Activated T-helper 17 cell treated with anti-CD3 and anti-CD28 coated beads, Interleukin-2, amount 50 U/mL, for 72 hours (primary cell): ENCODE measurements at regions not wholly inside any gene's neighbourhood (a gene's known extent, or its start where the extent isn't known, plus 50 kb on each side); places are given as distances from the start of the nearest gene placed in this dataset.

Experiments used
- ATAC-seq: fragments of 150-1000 bp; cut with Tn5 transposase; replicated peaks from 2 replicates; pipeline ENCODE4 v1.10.0; 2021; ENCODE audit warnings: mild to moderate bottlenecking, moderate library complexity
- H3K27ac Mint-ChIP-seq: one replicate; pipeline ENCODE4 v1.8.0; 2022; ENCODE audit warnings: mixed read lengths
- H3K27me3 Mint-ChIP-seq: one replicate; pipeline ENCODE4 v1.8.0; 2022; ENCODE audit warnings: mixed read lengths
- H3K36me3 Mint-ChIP-seq: one replicate; pipeline ENCODE4 v1.8.0; 2022; ENCODE audit warnings: low read depth, mild to moderate bottlenecking, mixed read lengths
- H3K4me1 Mint-ChIP-seq: one replicate; pipeline ENCODE4 v1.8.0; 2022; ENCODE audit warnings: mixed read lengths
- H3K4me3 Mint-ChIP-seq: one replicate; pipeline ENCODE4 v1.8.0; 2022; ENCODE audit warnings: mild to moderate bottlenecking, mixed read lengths
- H3K9me3 Mint-ChIP-seq: one replicate; pipeline ENCODE4 v1.8.0; 2022; ENCODE audit warnings: mixed read lengths

DNA sequence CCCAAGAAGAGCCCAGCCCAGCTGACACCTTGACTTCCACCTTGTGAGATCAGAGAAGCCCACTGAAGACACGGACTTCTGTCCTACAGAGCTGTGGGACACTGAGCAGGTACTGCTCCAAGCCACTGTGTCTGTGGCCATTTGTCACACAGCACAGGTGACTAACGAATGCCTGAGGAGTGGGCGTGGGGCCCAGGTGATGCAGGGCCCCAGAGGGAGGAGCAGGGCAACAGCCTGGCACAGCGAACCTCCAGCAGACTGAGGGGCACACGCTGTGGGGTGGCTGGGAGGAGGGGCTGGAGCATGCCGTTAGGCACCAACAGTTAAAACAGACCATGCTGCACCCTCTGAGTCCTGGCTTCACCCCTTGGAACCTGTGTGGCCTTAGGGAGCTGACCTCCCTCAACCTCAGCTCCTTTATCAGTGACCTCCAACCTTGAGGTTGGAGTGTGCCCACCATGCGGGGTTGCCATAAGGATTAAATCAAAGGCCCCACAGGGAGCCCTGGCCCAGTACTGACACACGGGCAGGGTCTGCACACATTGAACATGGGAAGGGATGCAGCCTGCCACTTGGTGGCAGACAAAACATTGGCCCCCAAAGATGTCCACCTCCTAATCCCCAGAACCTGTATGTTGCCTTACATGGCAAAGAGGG, 119.9 kb upstream of the CST7 start:
- Mint-ChIP-seq H3K36me3 (no peaks in the 10 kb centered on the region), H3K27ac (no peak overlapping the region), H3K4me3 (no peak overlapping the region), H3K27me3 (no peaks in the 10 kb centered on the region), H3K9me3 (no peaks in the 10 kb centered on the region), H3K4me1 (no peaks in the 10 kb centered on the region)
- no peak for ATAC-seq

DNA sequence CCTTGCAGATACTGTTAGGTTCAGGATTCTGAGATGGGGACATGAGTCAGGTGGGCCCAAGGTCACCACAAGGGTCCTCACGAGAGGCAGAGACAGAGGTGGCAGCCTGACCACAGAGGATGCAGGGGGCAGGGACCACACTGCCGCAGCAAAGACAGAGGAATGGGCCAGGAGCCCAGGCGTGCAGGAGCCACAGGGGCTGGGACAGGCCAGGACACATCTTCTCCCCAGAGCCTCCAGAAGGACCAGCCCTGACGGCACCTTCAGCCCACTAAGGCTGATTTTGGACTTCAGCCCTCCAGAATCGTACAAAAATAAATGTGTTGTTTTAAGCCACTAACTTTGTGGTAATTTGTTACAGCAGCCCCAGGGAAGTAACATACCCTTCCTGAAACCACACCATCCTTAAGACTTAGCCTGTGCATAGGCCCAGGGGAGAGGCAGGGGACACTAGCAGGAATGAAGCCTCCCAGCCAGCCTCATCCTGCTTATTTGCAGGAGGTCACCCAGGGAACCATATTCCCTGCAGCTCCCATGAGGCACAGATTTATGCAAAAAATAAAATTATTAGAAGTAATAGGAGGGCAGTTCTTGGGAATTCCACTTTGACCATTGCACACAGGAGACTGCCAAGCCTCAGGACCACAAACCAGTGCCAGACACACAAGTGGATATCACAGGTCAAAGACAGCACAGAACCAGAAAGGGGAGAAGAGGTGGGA, 119.3 kb upstream of the CST7 start:
- no peaks in the 10 kb centered on the region for H3K9me3 Mint-ChIP-seq
- no peaks in the 10 kb centered on the region for H3K36me3 Mint-ChIP-seq
- no peak overlapping the region for H3K27ac Mint-ChIP-seq
- H3K4me3 Mint-ChIP-seq = no peak overlapping the region
- H3K4me1 Mint-ChIP-seq = no peaks in the 10 kb centered on the region
- ATAC-seq = no peak
- no peaks in the 10 kb centered on the region for H3K27me3 Mint-ChIP-seq

GRCh38 chr20:24830649-24831048, 118.4 kb upstream of the CST7 start:
- Mint-ChIP-seq H3K27me3 (no peaks in the 10 kb centered on the region), H3K27ac (no peak overlapping the region), H3K4me1 (no peaks in the 10 kb centered on the region), H3K4me3 (no peak overlapping the region), H3K9me3 (no peaks in the 10 kb centered on the region), H3K36me3 (no peaks in the 10 kb centered on the region)
- ATAC-seq = no peak

GRCh38 chr20:24831232-24831631, 117.8 kb upstream of the CST7 start:
- Mint-ChIP-seq H3K9me3 (no peaks in the 10 kb centered on the region), H3K4me3 (no peak overlapping the region)
- no peak for ATAC-seq

DNA sequence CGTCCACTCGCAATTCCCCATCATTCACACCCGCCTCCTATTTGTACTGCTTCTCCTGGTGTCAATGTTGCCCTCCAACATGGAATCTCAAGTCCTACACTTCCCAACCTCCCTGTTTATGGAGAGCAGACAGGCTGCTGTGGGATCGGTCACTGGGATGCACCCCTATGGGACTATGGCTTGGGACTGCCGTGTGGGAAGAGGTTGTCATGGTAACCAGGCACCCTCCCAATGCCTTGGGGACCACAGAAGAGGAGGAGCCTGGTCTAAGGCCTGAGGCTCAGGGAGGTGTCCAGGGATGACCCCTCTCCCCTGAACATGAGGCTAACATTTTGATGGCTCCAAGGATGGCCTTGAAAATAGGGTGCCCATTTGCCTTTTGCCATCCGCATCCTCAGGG, 116.6 kb upstream of the CST7 start:
- no peaks in the 10 kb centered on the region for H3K4me1 Mint-ChIP-seq
- H3K36me3 Mint-ChIP-seq = no peaks in the 10 kb centered on the region

More at GRCh38 chr20:24831232-24831631, 117.8 kb upstream of the CST7 start:
- Mint-ChIP-seq H3K4me1 (no peaks in the 10 kb centered on the region), H3K27ac (no peak overlapping the region), H3K36me3 (no peaks in the 10 kb centered on the region), H3K27me3 (peaks cover 3% of the 10 kb centered on the region)

GRCh38 chr20:24833592-24833991, 115.5 kb upstream of the CST7 start:
- no peaks in the 10 kb centered on the region for H3K9me3 Mint-ChIP-seq

More for the DNA sequence above, 116.6 kb upstream of the CST7 start:
- no peak overlapping the region for H3K4me3 Mint-ChIP-seq
- no peak for ATAC-seq
- no peak overlapping the region for H3K27ac Mint-ChIP-seq
- H3K27me3 Mint-ChIP-seq = peaks cover 4% of the 10 kb centered on the region
- no peaks in the 10 kb centered on the region for H3K9me3 Mint-ChIP-seq

GRCh38 chr20:24834310-24834709, 114.8 kb upstream of the CST7 start:
- Mint-ChIP-seq H3K36me3 (no peaks in the 10 kb centered on the region), H3K9me3 (no peaks in the 10 kb centered on the region), H3K27me3 (peaks cover 10% of the 10 kb centered on the region), H3K27ac (no peak overlapping the region), H3K4me1 (peaks cover 4% of the 10 kb centered on the region), H3K4me3 (no peak overlapping the region)
- ATAC-seq = no peak

More at GRCh38 chr20:24833592-24833991, 115.5 kb upstream of the CST7 start:
- H3K27me3 Mint-ChIP-seq = peaks cover 6% of the 10 kb centered on the region
- H3K27ac Mint-ChIP-seq = no peak overlapping the region
- no peak overlapping the region for H3K4me3 Mint-ChIP-seq
- H3K36me3 Mint-ChIP-seq = no peaks in the 10 kb centered on the region
- no peak for ATAC-seq
- H3K4me1 Mint-ChIP-seq = no peaks in the 10 kb centered on the region

- H3K27ac Mint-ChIP-seq = no peak overlapping the region
- no peaks in the 10 kb centered on the region for H3K9me3 Mint-ChIP-seq
- peaks cover 15% of the 10 kb centered on the region for H3K27me3 Mint-ChIP-seq
- peaks cover 6% of the 10 kb centered on the region for H3K4me1 Mint-ChIP-seq
- no peak for ATAC-seq
- no peak overlapping the region for H3K4me3 Mint-ChIP-seq
- H3K36me3 Mint-ChIP-seq = no peaks in the 10 kb centered on the region
These were observed 113.9 kb upstream of the CST7 start for GRCh38 chr20:24835195-24835594.

DNA sequence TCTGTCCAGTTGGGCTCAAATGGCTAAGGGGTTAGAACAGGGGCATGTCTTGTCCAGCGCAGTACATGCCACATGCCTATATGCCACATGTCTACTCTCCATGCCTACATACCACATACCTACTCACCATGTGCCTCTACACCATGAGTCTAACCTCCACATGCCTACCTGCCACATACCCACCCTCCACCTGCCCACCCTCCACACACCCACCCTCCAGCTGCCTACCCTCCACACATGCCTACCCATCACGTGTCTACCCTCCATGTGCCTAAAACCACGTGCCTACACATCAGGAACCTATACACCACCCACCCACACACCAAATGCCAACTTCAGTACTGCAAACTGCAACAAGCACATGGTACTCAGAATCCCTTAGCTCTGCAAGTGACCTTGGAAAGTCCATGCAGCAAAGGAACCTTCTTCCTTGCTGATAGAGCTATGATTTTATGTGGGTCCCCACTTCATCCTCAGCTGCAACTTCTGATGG, 113.0 kb upstream of the CST7 start:
- Mint-ChIP-seq H3K27ac (no peak overlapping the region), H3K27me3 (peaks cover 17% of the 10 kb centered on the region), H3K4me1 (peaks cover 6% of the 10 kb centered on the region), H3K36me3 (no peaks in the 10 kb centered on the region), H3K4me3 (no peak overlapping the region), H3K9me3 (no peaks in the 10 kb centered on the region)
- no peak for ATAC-seq

- H3K27ac Mint-ChIP-seq = no peak overlapping the region
- no peak for ATAC-seq
These were observed 112.3 kb upstream of the CST7 start for GRCh38 chr20:24836661-24837299.

GRCh38 chr20:24837781-24838450, 111.2 kb upstream of the CST7 start:
- Mint-ChIP-seq H3K9me3 (no peaks in the 10 kb centered on the region), H3K36me3 (no peaks in the 10 kb centered on the region), H3K27me3 (peaks cover 25% of the 10 kb centered on the region), H3K27ac (no peak overlapping the region), H3K4me3 (no peak overlapping the region), H3K4me1 (peaks cover 6% of the 10 kb centered on the region)
- ATAC-seq = no peak

More at GRCh38 chr20:24836661-24837299, 112.3 kb upstream of the CST7 start:
- Mint-ChIP-seq H3K36me3 (no peaks in the 10 kb centered on the region), H3K4me1 (peaks cover 6% of the 10 kb centered on the region), H3K27me3 (peaks cover 17% of the 10 kb centered on the region), H3K9me3 (no peaks in the 10 kb centered on the region), H3K4me3 (no peak overlapping the region)

DNA sequence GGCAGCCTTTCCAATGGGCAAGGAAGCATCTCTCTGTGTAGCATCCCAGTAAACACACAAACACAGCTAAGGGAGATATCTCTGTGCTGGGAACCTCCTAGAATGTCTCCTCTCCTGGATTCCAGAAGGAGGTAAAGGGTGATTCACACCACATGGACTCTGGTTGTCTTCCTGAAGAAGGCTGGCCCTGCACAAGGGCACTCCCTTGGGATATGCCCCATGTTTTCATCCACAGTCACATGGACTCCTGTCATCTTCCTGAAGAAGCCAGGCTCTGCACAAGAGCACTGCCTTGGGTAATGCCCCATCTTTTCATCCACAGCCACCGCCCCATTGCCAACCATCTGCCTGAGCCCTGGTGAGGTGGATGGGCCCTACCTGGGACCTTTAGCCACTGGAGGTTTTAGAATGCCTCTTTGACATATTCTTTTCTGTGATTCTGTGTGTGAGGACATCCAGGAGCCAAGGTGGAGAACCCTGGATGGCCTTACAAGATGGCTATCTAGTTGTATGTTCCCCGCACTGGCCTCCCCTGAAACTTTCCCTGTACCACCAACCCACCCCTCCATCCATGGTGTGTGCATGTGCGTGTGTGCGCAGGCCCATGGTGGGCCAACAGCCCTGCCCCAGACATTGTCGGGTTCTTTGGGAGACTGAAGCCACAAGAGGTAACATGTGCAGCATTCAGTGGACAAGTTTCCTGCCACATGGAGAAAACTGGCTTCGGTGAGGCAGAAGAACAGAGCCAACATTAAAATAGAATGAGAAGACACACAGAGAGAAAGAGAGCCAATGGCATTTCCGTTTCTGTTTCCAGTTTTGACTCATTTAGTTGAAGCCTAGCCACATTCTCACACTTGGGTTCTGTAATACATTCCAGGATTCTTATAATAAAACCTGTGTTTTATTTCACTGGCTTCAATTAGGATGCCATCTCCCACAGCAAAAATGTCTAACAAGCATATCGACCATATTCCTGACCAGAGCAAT, 110.2 kb upstream of the CST7 start:
- peaks cover 28% of the 10 kb centered on the region for H3K27me3 Mint-ChIP-seq
- no peaks in the 10 kb centered on the region for H3K9me3 Mint-ChIP-seq
- H3K4me1 Mint-ChIP-seq = peaks cover 6% of the 10 kb centered on the region
- no peak overlapping the region for H3K4me3 Mint-ChIP-seq
- no peak overlapping the region for H3K27ac Mint-ChIP-seq
- no peaks in the 10 kb centered on the region for H3K36me3 Mint-ChIP-seq
- no peak for ATAC-seq

- Mint-ChIP-seq H3K4me3 (no peak overlapping the region), H3K4me1 (peaks cover 6% of the 10 kb centered on the region), H3K27ac (no peak overlapping the region), H3K36me3 (no peaks in the 10 kb centered on the region), H3K27me3 (peaks cover 28% of the 10 kb centered on the region), H3K9me3 (no peaks in the 10 kb centered on the region)
- no peak for ATAC-seq
These were observed 108.9 kb upstream of the CST7 start for GRCh38 chr20:24840121-24840713.
